Activated naive CD8-positive, alpha-beta T cell treated with anti-CD3 and anti-CD28 coated beads for 36 hours (primary cell): ENCODE measurements at regions not wholly inside any gene's neighbourhood (a gene's known extent, or its start where the extent isn't known, plus 50 kb on each side); places are given as distances from the start of the nearest gene placed in this dataset.
A peak's percentile ranks its signal among the peaks of the same experiment; 100 is the strongest.

Experiments used
- DNase-seq: peaks from one replicate; pipeline ENCODE4 v3.0.0; 2021
- H3K27ac Mint-ChIP-seq: one replicate; pipeline ENCODE4 v1.8.0; 2022; ENCODE audit warnings: mild to moderate bottlenecking, moderate library complexity, mixed read lengths
- H3K27me3 Mint-ChIP-seq: one replicate; pipeline ENCODE4 v1.8.0; 2022; ENCODE audit warnings: mild to moderate bottlenecking, mixed read lengths
- H3K36me3 Mint-ChIP-seq: one replicate; pipeline ENCODE4 v1.8.0; 2021; ENCODE audit warnings: mild to moderate bottlenecking, mixed read lengths
- H3K4me1 Mint-ChIP-seq: one replicate; pipeline ENCODE4 v1.8.0; 2021; ENCODE audit warnings: mixed read lengths
- H3K4me3 Mint-ChIP-seq: one replicate; pipeline ENCODE4 v1.8.0; 2022; ENCODE audit warnings: mild to moderate bottlenecking, moderate library complexity, mixed read lengths
- H3K9me3 Mint-ChIP-seq: one replicate; pipeline ENCODE4 v1.8.0; 2022; ENCODE audit warnings: mixed read lengths

DNA sequence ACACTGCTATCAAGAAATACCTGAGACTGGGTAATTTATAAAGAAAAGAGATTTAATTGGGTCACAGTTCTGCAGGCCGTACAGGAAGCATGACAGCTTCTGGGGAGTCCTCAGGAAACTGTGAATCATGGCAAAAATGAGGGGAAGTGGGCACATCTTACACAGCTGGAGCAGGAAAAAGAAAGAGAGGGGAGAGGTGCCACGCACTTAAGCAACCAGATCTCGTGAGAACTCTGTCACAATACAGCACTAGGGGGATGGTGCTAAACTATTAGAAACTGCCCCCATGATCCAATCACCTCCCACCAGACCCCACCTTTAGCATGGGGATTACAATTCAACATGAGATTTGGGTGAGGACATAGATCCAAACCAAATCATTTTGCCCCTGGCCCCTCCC lies 105.5 kb upstream of the CPLX2 start:
- Mint-ChIP-seq H3K36me3 (peaks cover 5% of the 10 kb centered on the region), H3K9me3 (peaks cover 13% of the 10 kb centered on the region), H3K27ac (no peak overlapping the region), H3K27me3 (peaks cover 26% of the 10 kb centered on the region), H3K4me3 (no peak overlapping the region), H3K4me1 (peaks cover 7% of the 10 kb centered on the region)
- peak; percentile 13 for DNase-seq

DNA sequence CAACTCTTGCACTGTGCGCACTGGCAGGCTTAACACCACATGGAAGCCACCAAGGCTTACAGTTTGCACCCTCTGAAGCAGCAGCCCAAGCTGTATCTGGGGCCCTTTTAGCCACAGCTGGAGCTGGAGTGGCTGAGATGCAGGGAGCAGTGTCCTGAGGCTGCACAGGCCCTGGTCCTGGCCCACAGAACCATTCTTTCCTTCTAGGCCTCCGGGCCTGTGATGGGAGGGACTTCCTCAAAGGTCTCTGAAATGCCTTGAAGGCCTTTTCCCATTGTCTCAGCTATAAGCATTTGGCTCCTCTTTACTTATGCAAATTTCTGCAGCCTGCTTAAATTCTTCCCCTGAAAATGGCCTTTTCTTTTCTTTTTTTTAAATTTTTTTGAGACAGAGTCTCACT lies 104.4 kb upstream of the CPLX2 start:
- H3K4me1 Mint-ChIP-seq = peaks cover 7% of the 10 kb centered on the region
- no peak overlapping the region for H3K4me3 Mint-ChIP-seq
- H3K36me3 Mint-ChIP-seq = peaks cover 5% of the 10 kb centered on the region
- no peak for DNase-seq
- H3K27me3 Mint-ChIP-seq = peaks cover 33% of the 10 kb centered on the region
- H3K9me3 Mint-ChIP-seq = peaks cover 13% of the 10 kb centered on the region
- no peak overlapping the region for H3K27ac Mint-ChIP-seq

DNA sequence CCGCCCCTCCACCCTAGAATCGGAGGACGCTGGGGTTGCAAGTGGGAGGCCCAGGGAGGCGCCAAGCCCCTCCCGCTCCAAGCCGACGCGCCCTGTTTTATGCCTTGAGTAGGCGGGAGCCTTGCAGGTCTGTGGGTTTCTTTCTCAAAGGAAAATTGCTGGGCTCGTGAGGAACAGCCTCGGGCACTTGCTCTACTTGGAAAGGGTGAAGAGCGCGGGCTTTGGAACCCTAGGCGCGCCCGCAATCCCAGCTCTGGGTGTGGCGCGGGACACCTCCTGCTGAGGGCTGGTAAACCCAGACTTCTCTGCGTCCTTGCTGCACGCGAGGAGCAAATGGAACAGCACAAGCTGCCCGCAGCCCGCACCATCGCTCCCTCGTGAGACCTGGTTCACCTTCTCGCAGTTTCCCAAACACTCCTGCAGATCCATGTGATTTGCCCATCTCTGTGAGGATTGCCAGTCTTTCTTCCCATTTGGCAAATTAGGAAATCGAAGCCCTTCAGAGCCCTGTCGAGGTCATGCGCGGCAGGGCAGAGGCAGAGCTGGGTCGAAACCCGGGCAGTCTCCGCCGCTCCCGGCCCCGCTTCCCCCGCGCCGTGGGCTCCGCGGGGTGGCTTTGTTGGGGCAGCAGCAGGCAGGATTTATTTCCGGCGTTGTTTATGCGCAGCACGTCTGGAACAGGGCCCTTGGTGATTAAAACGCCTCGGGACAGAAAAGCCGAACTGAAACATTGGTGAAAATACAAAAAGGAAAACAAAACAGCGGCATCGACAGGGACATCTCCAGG lies 98.4 kb upstream of the CPLX2 start:
- Mint-ChIP-seq H3K27ac (no peak overlapping the region), H3K36me3 (peaks cover 2% of the 10 kb centered on the region), H3K27me3 (peaks cover 51% of the 10 kb centered on the region), H3K4me1 (no peaks in the 10 kb centered on the region), H3K9me3 (peaks cover 5% of the 10 kb centered on the region), H3K4me3 (no peak overlapping the region)
- no peak for DNase-seq

DNA sequence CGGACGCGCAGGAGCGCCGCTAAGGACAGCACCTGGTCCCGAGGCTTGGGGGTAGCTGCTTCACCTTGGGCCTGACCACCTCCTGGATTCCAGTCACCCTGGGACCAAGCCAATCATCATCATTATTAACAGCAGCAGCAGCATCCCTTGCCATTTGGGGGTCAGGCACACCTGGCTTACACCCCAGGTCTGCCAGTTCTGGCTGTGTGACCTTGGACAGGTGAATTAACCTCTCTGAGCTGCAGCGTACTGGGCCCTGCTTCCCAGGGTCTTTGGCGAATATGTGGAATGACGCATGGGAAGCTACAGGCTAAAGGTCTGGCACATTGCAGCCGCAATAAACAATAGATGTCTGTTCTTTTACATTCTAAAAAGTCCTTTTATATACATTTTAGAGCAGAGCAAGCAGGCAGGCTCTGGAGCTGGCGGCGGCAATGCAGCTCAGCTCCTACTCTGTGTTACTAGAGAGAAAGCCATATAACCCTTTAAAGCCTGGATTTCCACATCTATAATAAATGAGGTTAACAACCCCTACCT lies 97.8 kb upstream of the CPLX2 start:
- no peak for DNase-seq
- Mint-ChIP-seq H3K4me1 (no peaks in the 10 kb centered on the region), H3K36me3 (no peaks in the 10 kb centered on the region), H3K9me3 (no peaks in the 10 kb centered on the region), H3K27me3 (peaks cover 45% of the 10 kb centered on the region), H3K4me3 (no peak overlapping the region), H3K27ac (no peak overlapping the region)

DNA sequence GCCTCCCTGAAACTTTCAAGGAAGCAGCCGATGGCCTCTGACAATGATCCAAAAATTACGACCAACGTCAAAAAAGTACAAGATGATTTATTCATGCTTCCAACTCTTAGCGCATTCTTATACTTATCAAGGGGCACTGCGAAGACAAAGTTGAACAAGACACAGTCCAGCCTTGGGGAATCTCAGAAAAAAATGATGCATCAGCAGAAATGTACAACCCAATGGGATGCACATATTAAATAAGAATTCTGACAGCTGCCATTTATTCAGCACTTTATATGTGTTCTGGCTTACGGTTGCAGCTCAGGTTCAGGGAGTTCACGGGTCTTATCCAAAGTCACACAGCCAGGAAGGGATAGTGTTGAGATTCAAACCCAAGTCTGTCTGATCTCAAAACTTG lies 96.0 kb upstream of the CPLX2 start:
- Mint-ChIP-seq H3K36me3 (no peaks in the 10 kb centered on the region), H3K4me1 (no peaks in the 10 kb centered on the region), H3K4me3 (no peak overlapping the region), H3K27me3 (peaks cover 45% of the 10 kb centered on the region), H3K27ac (no peak overlapping the region), H3K9me3 (no peaks in the 10 kb centered on the region)
- DNase-seq = no peak

DNA sequence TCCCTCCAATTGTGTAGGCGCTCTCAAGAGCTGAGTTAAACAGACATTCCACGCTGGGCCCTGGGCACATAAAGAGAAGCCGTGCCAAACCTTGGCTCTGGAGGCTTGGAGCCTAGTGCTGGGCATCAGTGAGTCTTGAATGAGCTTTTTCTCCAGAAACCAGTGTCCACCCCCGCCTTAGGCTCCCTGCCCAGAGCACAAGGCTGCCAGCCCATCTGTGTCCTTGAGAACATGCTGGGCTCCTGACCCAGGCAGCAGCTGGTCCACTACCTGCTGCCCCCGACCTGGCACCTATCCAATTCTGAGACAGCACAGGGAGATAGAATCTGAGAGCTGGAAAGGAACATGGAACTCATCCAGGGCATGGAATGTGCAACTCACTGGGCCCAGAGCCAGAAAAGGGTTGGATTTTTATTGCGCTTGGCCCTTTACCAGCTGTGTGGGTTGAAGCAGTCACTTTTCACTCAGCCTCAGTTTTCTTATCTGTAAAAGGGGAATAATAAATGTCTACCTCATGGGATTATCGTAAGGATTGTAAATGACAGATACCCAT lies 92.4 kb upstream of the CPLX2 start:
- Mint-ChIP-seq H3K4me3 (no peak overlapping the region), H3K36me3 (no peaks in the 10 kb centered on the region), H3K27ac (no peak overlapping the region), H3K4me1 (no peaks in the 10 kb centered on the region), H3K9me3 (no peaks in the 10 kb centered on the region), H3K27me3 (peaks cover 17% of the 10 kb centered on the region)
- no peak for DNase-seq

DNA sequence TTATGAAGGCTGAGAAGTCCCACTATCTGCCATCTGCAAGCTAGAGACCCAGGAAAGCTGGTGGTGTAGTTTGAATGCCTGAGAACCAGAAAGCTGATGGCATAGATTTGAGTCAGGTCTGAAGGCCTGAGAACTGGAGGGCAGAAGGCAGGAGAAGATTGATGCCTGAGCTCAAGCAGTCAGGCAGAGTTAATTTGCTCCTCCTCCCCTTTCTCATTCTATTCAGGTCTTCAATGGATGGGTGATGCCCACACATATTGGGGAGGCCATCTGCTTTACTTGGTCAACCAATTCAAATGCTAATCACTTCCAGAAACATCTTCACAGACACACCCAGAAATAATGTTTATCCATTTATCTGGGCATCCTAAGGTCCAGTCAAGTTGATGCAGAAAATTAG lies 87.6 kb upstream of the CPLX2 start:
- peaks cover 12% of the 10 kb centered on the region for H3K27me3 Mint-ChIP-seq
- H3K9me3 Mint-ChIP-seq = no peaks in the 10 kb centered on the region
- DNase-seq = no peak

DNA sequence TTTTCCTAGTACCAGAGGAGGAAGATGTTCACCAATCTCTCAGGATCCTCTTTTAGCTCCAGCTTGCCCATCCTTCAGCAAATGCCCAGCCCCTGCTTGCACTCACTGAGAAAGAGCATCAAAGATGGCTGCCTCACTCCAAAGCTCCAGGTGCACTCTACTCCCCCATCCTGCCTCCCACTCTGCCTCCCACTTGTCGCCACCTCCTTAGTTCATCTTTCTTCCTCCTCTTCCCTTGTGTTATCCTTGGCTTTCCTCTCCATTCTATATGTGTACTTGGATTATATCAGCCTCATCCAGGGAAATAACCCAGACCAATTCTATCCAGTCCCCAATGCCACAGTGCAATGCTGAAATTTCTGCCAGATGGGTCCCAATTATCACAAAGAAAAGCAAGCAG lies 87.1 kb upstream of the CPLX2 start:
- H3K27me3 Mint-ChIP-seq = peaks cover 12% of the 10 kb centered on the region
- no peak for DNase-seq
- H3K4me3 Mint-ChIP-seq = no peak overlapping the region
- H3K27ac Mint-ChIP-seq = no peak overlapping the region
- H3K9me3 Mint-ChIP-seq = no peaks in the 10 kb centered on the region
- no peaks in the 10 kb centered on the region for H3K4me1 Mint-ChIP-seq
- H3K36me3 Mint-ChIP-seq = no peaks in the 10 kb centered on the region

More for the DNA sequence above, 87.6 kb upstream of the CPLX2 start:
- no peak overlapping the region for H3K4me3 Mint-ChIP-seq
- no peaks in the 10 kb centered on the region for H3K4me1 Mint-ChIP-seq
- no peak overlapping the region for H3K27ac Mint-ChIP-seq
- no peaks in the 10 kb centered on the region for H3K36me3 Mint-ChIP-seq

DNA sequence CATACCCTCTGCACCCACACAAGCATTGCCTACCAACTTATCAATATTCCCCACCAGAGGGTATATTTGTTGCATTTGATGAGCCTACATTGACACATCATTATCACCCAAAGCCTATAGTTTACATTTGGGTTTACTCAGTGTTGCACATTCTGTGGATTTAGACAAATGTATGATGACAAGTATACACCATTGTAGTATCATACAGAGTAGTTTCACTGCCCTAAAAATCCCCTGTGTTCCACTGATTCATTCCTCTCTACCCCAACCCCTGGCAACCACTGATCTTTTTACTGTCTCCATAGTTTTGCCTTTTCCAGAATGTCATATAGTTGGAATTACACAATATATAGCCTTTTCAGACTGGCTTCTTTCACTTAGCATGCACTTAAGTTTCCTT lies 85.7 kb upstream of the CPLX2 start:
- DNase-seq = no peak
- Mint-ChIP-seq H3K4me1 (no peaks in the 10 kb centered on the region), H3K9me3 (no peaks in the 10 kb centered on the region), H3K27ac (no peak overlapping the region), H3K36me3 (no peaks in the 10 kb centered on the region), H3K4me3 (no peak overlapping the region), H3K27me3 (peaks cover 12% of the 10 kb centered on the region)

DNA sequence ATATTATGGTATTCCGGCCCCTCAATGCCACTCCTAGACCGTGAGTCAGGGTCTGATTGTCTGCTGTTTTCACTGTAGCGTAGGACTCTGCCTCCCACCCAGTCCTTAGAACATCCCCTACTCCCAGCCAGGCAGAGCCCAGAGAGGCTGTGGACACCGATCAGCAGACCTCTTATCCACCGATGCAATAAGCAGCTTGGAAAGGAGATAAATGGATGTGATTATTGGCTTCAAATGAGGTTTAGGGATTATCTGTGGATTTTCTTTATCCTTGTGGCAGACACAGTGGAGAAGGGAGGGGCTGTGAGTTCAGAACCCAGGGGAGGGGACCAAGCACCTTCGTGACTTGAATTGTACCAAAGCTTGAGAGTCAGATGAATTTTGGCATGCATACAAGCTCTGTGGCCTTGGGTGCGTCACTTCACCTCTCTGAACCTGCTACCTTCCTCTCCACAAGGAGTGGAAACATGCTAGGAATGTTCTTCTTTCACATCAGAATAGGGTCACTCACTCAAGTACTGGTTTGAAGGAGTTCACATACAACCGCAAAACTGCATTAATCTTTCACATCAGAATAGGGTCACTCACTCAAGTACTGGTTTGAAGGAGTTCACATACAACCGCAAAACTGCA lies 83.1 kb upstream of the CPLX2 start:
- DNase-seq = no peak
- Mint-ChIP-seq H3K4me3 (no peak overlapping the region), H3K36me3 (no peaks in the 10 kb centered on the region), H3K4me1 (no peaks in the 10 kb centered on the region), H3K27me3 (peaks cover 22% of the 10 kb centered on the region), H3K27ac (no peak overlapping the region), H3K9me3 (no peaks in the 10 kb centered on the region)

DNA sequence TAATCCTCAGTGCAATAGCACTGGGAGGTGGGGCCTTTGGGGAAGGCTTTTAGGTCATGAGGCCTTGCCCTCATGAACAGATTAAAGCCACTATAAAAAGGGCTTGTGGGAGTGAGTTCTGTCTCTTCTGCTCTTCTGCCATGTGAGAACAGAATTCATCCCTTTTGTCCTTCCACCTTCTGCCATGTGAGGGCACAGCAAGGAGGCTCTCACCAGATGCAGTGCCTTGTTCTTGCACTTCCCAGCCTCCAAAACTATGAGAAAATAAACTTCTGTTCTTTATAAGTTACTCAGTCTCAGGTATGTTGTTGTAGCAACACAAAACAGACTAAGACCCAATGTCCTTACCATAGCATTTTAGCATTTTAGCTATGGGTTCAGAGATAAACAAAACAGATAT lies 81.7 kb upstream of the CPLX2 start:
- DNase-seq = no peak
- Mint-ChIP-seq H3K27me3 (peaks cover 30% of the 10 kb centered on the region), H3K4me1 (no peaks in the 10 kb centered on the region), H3K9me3 (no peaks in the 10 kb centered on the region), H3K36me3 (no peaks in the 10 kb centered on the region), H3K4me3 (no peak overlapping the region), H3K27ac (no peak overlapping the region)

DNA sequence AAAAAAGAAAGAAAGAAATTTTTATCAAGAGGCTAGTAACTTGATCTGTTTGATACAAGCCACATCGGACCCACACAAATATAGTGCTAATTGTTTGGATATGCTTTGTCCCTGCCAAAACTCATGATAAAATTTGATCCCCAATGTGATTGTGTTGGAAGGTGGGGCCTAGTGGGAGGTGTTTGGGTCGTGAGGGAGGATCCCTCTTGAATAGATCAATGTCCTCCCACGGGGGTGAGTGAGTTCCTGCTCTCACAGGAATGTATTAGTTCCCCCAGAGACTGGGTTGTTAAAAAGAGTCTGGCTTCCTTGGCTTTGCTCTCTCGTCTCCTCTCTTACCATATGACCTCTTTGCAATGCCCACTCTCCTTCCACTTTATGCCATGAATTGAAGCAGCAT lies 80.6 kb upstream of the CPLX2 start:
- H3K9me3 Mint-ChIP-seq = no peaks in the 10 kb centered on the region
- H3K27ac Mint-ChIP-seq = no peak overlapping the region
- H3K4me1 Mint-ChIP-seq = no peaks in the 10 kb centered on the region
- DNase-seq = no peak
- peaks cover 41% of the 10 kb centered on the region for H3K27me3 Mint-ChIP-seq
- peaks cover 1% of the 10 kb centered on the region for H3K36me3 Mint-ChIP-seq
- no peak overlapping the region for H3K4me3 Mint-ChIP-seq

DNA sequence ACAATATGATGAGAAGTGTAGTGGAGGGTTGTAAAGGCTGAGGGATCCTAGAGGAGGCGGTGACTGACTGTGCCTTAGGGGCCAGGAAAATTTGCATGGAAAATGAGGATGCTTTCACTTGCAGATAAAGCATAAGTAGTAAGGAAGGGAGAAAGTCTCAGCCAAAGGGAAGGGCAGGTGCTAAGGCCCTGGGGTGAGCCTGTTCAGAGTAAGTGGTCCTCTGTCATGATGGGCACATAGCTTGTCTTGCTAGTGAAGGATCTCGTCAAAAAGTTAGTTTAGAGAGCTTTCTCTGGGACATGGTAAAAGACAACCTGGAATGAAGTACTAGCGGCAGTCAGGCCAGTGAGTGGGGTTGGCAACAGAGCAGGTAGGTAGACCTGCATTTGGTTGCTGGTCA lies 75.4 kb upstream of the CPLX2 start:
- DNase-seq = no peak
- Mint-ChIP-seq H3K9me3 (no peaks in the 10 kb centered on the region), H3K36me3 (peaks cover 1% of the 10 kb centered on the region), H3K27ac (no peak overlapping the region), H3K4me1 (no peaks in the 10 kb centered on the region), H3K4me3 (no peak overlapping the region), H3K27me3 (peaks cover 70% of the 10 kb centered on the region)

DNA sequence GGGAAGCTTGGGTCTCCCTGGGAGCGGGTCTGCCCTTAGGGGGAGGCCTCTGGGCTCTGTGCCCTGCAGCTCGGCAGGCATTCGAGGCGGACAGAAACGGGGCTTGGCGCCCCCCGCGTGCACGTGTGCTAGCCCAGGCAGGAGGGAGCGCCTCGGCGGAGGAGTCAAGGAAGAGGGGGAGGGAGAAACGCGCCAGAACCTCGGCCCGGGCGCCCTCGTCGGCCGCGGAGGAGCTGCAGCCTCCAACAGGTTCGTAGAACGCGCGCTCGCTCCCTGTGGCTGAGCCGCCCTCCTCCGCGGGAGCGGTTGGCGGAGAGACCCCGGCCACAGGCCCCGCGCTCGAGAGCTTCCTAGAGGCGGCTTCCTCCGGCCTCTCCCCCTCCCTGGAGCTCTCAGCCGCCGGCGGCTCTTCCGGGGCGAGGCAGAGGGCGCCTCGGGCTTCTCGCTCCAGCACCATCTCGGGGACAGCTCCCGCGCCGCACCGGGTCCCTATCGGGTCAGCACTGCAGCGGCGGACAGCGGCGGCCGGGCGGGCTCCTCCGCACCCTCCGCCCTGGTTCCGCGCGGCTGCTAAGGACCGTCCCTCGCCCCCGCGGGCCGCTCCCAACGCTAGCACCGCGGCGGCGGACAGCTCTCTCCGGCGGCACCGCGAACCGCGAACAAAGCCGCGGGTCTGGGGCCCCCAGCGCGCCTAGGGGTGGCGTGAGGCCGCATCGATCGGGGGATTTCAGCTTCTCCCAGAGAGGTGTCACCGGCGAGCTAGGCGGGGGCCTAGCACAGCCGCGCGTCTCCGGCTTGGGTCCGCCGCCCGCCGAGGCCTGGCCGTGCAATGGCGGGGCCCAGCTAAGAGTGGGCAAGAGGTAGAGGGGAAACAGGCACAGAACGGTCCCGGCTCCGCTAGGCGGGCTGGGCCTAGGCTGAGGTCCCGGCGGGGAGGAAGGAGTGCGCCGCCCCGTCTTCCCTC lies 74.6 kb upstream of the CPLX2 start:
- Mint-ChIP-seq H3K27me3 (peaks cover 77% of the 10 kb centered on the region), H3K4me1 (no peaks in the 10 kb centered on the region), H3K4me3 (no peak overlapping the region), H3K9me3 (no peaks in the 10 kb centered on the region), H3K36me3 (peaks cover 1% of the 10 kb centered on the region), H3K27ac (no peak overlapping the region)
- peak; percentile 87 for DNase-seq
